GM10266 (cell line): ENCODE measurements at regions not wholly inside any gene's neighbourhood (a gene's known extent, or its start where the extent isn't known, plus 50 kb on each side); places are given as distances from the start of the nearest gene placed in this dataset.

ENCODE experiments used
- DNase-seq: peaks from one replicate; pipeline ENCODE4 v3.0.0; 2012; ENCODE audit errors: extremely low spot score
- CTCF ChIP-seq: IDR thresholded peaks from 2 replicates; pipeline ENCODE4 v1.5.1; 2012; ENCODE audit warnings: mild to moderate bottlenecking, low read depth; ENCODE audit not compliant: control insufficient read depth, insufficient read depth; ENCODE audit errors: missing control alignments

DNA sequence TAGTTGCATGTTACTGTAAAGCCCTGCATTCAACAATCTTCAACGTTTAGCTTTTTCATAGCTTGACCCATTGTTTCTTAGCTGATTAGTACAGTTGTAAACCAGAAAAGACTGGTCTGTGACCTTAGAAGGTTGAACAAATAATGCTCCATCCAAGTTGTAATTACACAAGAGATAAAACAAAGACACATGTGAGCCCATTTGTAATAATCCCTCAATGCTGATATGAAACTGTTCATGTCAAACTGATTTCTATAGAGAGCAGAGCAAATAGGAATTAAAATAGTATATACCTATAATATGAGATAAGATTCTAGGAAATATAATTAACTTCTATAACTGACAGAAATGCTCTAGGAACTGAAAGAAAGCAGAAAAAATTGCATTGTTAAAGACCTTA lies 94.7 kb upstream of the SLC25A13 start:
- TF ChIP-seq CTCF: no peak
- DNase-seq: no peak

DNA sequence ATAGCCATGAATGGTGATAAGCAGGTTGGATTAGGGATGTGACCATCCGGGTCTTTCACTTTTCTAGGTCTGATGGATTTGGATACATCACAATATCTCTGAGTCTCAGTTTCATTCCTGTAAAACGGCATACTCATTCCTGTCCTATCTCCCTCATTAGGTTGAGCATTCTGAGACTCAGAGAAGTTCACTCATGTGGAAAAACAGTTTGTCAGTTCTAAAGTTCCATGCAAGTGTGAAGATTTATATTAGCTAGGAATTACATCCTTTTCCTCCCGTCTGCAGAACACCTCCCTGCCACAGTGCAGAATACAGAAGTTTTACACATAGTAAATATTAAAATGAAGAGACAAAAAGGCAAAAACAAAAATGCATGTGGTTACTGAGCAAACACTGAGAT lies 94.2 kb upstream of the SLC25A13 start:
- TF ChIP-seq CTCF: no peak
- DNase-seq: no peak

- TF ChIP-seq CTCF: no peak
- DNase-seq: no peak
Observed at GRCh38 chr7:96415293-96415940, 93.5 kb upstream of the SLC25A13 start.

GRCh38 chr7:96414931-96415292 lies 93.0 kb upstream of the SLC25A13 start:
- peak; percentile 21 for DNase-seq
- TF ChIP-seq CTCF: peak; percentile 69

DNA sequence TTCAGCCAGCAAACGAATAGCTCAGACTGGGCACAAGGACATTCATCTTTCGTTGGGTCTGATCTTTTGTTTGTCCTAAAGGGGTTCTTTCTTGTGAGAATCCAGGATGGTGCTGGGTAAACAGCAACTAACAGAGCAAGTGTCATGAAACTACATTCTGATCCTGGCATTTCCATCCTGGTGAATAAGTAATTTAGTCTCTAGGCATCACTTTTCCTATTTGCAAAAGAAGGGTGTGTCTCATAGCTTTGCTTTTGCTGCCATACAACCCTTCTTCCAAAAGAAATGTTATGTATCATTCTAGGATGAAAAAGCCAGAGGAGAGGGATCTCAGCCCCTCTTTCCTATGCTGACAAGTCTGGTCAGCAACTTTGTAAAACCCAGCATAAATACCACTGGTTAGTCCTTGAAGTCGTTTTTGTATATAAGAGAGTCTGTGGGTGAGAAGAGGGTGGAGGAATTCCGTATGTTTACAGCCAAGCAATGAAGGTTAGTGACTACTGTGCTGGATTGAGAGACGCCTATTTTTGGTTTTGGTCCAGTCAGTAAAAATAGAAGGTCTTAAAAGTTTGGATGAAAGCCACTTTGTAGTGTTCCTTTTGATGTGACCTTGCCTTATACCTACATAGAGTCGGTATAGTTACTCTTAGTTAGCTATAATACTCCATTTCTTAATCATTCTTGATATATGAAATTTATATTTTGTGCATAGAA lies 88.4 kb upstream of the SLC25A13 start:
- no peak for TF ChIP-seq CTCF

DNA sequence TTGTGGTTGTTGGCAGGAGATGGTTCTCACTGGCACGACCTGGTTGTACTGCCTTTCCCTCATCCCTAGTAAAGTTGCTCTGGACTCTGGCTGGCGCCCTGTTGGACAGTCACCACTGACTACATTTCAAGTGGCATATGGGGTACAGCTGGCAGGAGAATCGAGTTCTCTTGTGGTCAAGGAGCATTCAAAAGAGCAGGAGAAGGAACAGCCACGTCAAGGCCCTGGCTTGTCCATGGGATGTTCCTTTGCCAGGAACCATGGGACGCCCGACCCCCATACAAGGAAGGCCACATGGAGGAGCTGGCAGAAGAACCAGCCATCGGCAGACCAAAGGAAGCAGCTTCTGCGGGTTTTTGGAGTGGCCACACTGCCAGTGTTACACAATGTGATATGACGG lies 87.0 kb upstream of the SLC25A13 start:
- no peak for TF ChIP-seq CTCF
- DNase-seq: no peak

More for the DNA sequence above, 88.4 kb upstream of the SLC25A13 start:
- DNase-seq: no peak

GRCh38 chr7:96407427-96407826 lies 85.5 kb upstream of the SLC25A13 start:
- TF ChIP-seq CTCF: no peak

More at GRCh38 chr7:96407427-96407826, 85.5 kb upstream of the SLC25A13 start:
- no peak for DNase-seq
